NCI-H146 (cell line): ENCODE measurements at regions not wholly inside any gene's neighbourhood (a gene's known extent, or its start where the extent isn't known, plus 50 kb on each side); places are given as distances from the start of the nearest gene placed in this dataset.

Experiments
- DNase-seq: peaks from one replicate; lab custom pipeline; 2025; lab: John Stamatoyannopoulos, UW

DNA sequence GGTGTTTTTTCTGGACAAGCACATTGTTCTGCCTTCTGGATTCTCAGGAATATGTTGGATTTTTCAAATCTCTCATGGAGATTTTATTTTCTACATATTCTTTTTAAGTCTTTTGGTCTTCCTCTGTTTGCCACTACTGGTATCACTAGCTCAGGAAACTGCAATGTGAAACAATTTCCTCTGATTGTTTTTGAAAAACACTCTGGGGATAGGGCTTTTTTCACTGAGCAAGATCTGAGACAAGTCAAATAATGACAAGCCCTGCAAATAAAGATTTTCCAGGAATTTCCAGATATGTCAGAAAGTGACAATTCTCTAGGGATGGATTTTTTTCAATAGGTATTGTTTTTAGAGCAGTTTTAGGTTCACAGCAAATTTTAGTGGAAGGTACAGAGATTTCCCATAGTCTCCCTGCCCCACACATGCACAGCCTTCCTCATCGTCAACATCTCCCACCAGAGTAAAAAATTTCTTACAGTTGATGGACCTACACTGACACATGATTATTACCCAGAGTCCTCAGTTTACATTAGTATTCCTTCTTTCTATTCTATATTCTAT, 86.9 kb upstream of the TMEM161B start:
- DNase-seq: no peak

DNA sequence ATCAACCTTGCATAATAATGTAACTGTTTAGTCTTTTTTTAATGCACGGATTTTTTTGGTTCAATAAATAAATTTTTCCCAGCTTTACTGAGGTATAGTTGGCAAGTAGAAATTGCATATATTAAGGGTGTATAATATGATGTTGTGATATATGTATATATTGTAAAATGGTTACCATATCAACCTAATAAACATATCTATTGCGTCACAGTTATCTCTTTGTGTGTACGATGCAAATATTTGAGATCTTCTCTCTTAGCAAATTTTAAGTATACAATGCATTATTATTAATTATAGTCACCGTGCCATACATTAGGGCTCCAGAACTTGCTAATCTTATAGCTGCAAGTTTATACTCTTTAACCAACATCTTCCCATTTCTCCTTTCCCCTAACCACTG, 57.2 kb upstream of the TMEM161B start:
- no peak for DNase-seq

DNA sequence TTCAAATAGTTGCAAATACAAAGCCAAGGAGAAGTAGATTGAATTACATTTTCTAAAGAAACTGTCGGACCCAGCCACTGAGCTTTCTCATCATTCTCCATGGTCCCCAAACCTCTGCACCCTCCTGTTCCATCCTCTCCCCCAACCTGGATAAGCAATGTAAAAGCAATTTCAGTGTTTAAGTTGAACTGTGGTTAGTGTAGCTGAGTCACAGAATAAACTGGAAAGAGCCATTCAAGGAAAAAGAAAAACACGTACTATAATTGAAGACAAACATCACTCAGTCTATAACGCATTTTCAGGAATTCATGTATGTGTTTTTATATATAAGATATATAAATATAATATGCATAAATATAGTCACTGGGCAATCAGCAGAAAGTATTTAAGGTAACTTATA, 54.1 kb upstream of the TMEM161B start:
- no peak for DNase-seq
